Neural cell (in vitro differentiated cells): ENCODE measurements at regions not wholly inside any gene's neighbourhood (a gene's known extent, or its start where the extent isn't known, plus 50 kb on each side); places are given as distances from the start of the nearest gene placed in this dataset.

Source experiments
- H2AFZ ChIP-seq: fragments of 200-600, 300-800 bp; sonication (generic), shearing (Covaris generic); 2 replicates; pipeline ENCODE4 v1.6.0; 2014; ENCODE audit warnings: low read depth, mild to moderate bottlenecking, antibody characterized with exemption, low read length, moderate library complexity
- H3F3A ChIP-seq: fragments of 200-600 bp; shearing (Covaris generic); 2 replicates; pipeline ENCODE4 v1.6.1; 2016; ENCODE audit warnings: mild to moderate bottlenecking, moderate library complexity, mixed read lengths, antibody characterized with exemption, low read length; ENCODE audit not compliant: insufficient read depth, poor library complexity, severe bottlenecking
- H3K27ac ChIP-seq: fragments of 200-600, 300-800 bp; sonication (generic), shearing (Covaris generic); 2 replicates; pipeline ENCODE4 v1.5.1; 2014; ENCODE audit warnings: mild to moderate bottlenecking, low read length, moderate library complexity
- H3K27me3 ChIP-seq: fragments of 300-800, 200-600 bp; sonication (generic), shearing (Covaris generic); 2 replicates; pipeline ENCODE4 v1.6.0; 2014; ENCODE audit warnings: mild to moderate bottlenecking, low read depth, low read length, moderate library complexity; ENCODE audit not compliant: insufficient read depth
- H3K36me3 ChIP-seq: fragments of 300-800, 200-600 bp; sonication (generic), shearing (Covaris generic); 2 replicates; pipeline ENCODE4 v1.5.1; 2014; ENCODE audit warnings: mild to moderate bottlenecking, antibody characterized with exemption, low read length, moderate library complexity; ENCODE audit not compliant: insufficient read depth
- H3K4me2 ChIP-seq: fragments of 300-800, 200-600 bp; sonication (generic), shearing (Covaris generic); 2 replicates; pipeline ENCODE4 v1.6.0; 2014; ENCODE audit warnings: mild to moderate bottlenecking, low read length
- H3K4me3 ChIP-seq: fragments of 300-800, 200-600 bp; sonication (generic), shearing (Covaris generic); 2 replicates; pipeline ENCODE4 v1.5.1; 2014; ENCODE audit warnings: mild to moderate bottlenecking, low read length, moderate library complexity
- H3K79me2 ChIP-seq: fragments of 200-600 bp; shearing (Covaris generic); replicated peaks from 2 replicates; pipeline ENCODE4 v1.6.0; 2014; ENCODE audit warnings: mild to moderate bottlenecking, low read length, moderate library complexity; ENCODE audit not compliant: insufficient read depth
- H3K9ac ChIP-seq: fragments of 300-800, 200-600 bp; sonication (generic), shearing (Covaris generic); 2 replicates; pipeline ENCODE4 v1.6.1; 2016; ENCODE audit warnings: mild to moderate bottlenecking, low read length, mixed read lengths
- H3K9me2 ChIP-seq: fragments of 200-600 bp; shearing (Covaris generic); 2 replicates; pipeline ENCODE4 v1.6.1; 2016; ENCODE audit warnings: mild to moderate bottlenecking, low read length, mixed read lengths; ENCODE audit not compliant: insufficient read depth
- H3K9me3 ChIP-seq: fragments of 200-600, 300-800 bp; sonication (generic), shearing (Covaris generic); 2 replicates; pipeline ENCODE4 v1.6.1; 2016; ENCODE audit warnings: mild to moderate bottlenecking, mixed run types, low read length, moderate library complexity, mixed read lengths
- H4K20me1 ChIP-seq: fragments of 200-600 bp; shearing (Covaris generic); 2 replicates; pipeline ENCODE4 v1.6.1; 2016; ENCODE audit warnings: mild to moderate bottlenecking, mixed run types; ENCODE audit not compliant: insufficient read depth
- CTCF ChIP-seq: fragments of 450-650 bp; IDR thresholded peaks from 2 replicates; pipeline ENCODE4 v1.5.1; 2014; ENCODE audit warnings: antibody characterized with exemption, mild to moderate bottlenecking, moderate library complexity; ENCODE audit not compliant: poor library complexity, severe bottlenecking
- EP300 ChIP-seq: fragments of 450-650 bp; conservative IDR thresholded peaks from 2 replicates; pipeline ENCODE4 v1.6.1; 2014; ENCODE audit warnings: antibody characterized with exemption, mild to moderate bottlenecking, moderate library complexity; ENCODE audit not compliant: poor library complexity, severe bottlenecking
- EZH2 ChIP-seq: fragments of 200-600, 300-800 bp; shearing (Covaris generic), sonication (generic); IDR thresholded peaks from 2 replicates; pipeline ENCODE4 v1.6.1; 2014; ENCODE audit warnings: antibody characterized with exemption, low read length, borderline replicate concordance, mild to moderate bottlenecking; ENCODE audit not compliant: insufficient read depth, poor library complexity, severe bottlenecking
- MXI1 ChIP-seq: fragments of 450-650 bp; conservative IDR thresholded peaks from 2 replicates; pipeline ENCODE4 v1.6.1; 2014; ENCODE audit warnings: antibody characterized with exemption, mild to moderate bottlenecking; ENCODE audit not compliant: poor library complexity, severe bottlenecking
- POLR2AphosphoS5 ChIP-seq: IDR thresholded peaks from 2 replicates; pipeline ENCODE4 v1.6.1; 2012
- RAD21 ChIP-seq: fragments of 450-650 bp; conservative IDR thresholded peaks from 2 replicates; pipeline ENCODE4 v1.6.1; 2014; ENCODE audit warnings: antibody characterized with exemption, mild to moderate bottlenecking, moderate library complexity
- REST ChIP-seq: IDR thresholded peaks from 2 replicates; pipeline ENCODE4 v1.6.1; 2012; ENCODE audit warnings: borderline replicate concordance
- SMC3 ChIP-seq: fragments of 450-650 bp; conservative IDR thresholded peaks from 2 replicates; pipeline ENCODE4 v1.6.1; 2014; ENCODE audit warnings: antibody characterized with exemption, mild to moderate bottlenecking, moderate library complexity; ENCODE audit not compliant: poor library complexity
- TAF1 ChIP-seq: IDR thresholded peaks from 2 replicates; pipeline ENCODE4 v1.6.1; 2012; ENCODE audit warnings: low read depth

GRCh38 chr6:97663252-97663651 lies 380.2 kb upstream of the MMS22L start:
- H3K9me2 ChIP-seq, result no peaks in the 10 kb centered on the region
- no peak overlapping the region for H3K4me3 ChIP-seq
- no peaks in the 10 kb centered on the region for H3K36me3 ChIP-seq
- H3K4me2 ChIP-seq, result no peak overlapping the region
- no peaks in the 10 kb centered on the region for H3F3A ChIP-seq
- H3K27ac ChIP-seq, result no peak overlapping the region
- no peak overlapping the region for H2AFZ ChIP-seq
- no peaks in the 10 kb centered on the region for H3K9me3 ChIP-seq
- no peaks in the 10 kb centered on the region for H3K79me2 ChIP-seq
- H3K9ac ChIP-seq, result no peak overlapping the region
- no peaks in the 10 kb centered on the region for H4K20me1 ChIP-seq
- no peaks in the 10 kb centered on the region for H3K27me3 ChIP-seq
- TF ChIP-seq TAF1 (no peak), MXI1 (no peak), POLR2AphosphoS5 (no peak), CTCF (no peak), EP300 (no peak), SMC3 (no peak)

DNA sequence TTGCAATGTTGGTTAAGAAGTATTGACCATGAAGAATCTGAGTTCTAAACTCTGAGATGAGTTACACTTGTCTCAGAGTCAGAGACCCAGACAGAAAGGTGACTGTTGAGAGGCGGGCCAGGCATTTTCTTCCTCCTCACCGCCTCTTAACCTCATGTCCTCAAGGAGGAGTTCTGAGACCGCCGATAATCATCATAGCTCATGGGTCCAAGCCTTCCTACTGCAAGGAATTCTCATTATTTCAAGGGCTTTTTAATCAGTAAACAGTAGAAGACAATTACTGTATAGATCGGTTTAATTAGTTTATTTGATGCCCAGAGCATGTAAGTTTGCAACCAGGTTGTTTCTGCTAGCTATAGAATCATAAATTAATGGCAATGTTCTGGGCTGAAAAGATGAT lies 382.4 kb upstream of the MMS22L start:
- Histone ChIP-seq H2AFZ (no peak overlapping the region), H3K27ac (no peak overlapping the region), H3K9me2 (no peaks in the 10 kb centered on the region), H3K9ac (no peak overlapping the region), H3K79me2 (no peaks in the 10 kb centered on the region), H3F3A (no peaks in the 10 kb centered on the region), H3K4me2 (no peak overlapping the region), H3K27me3 (no peaks in the 10 kb centered on the region), H3K9me3 (no peaks in the 10 kb centered on the region), H3K4me3 (no peak overlapping the region), H4K20me1 (no peaks in the 10 kb centered on the region), H3K36me3 (no peaks in the 10 kb centered on the region)
- no peak for TF ChIP-seq SMC3
- TF ChIP-seq REST, result no peak
- TF ChIP-seq CTCF, result no peak
- TF ChIP-seq MXI1, result no peak
- no peak for TF ChIP-seq EZH2
- no peak for TF ChIP-seq POLR2AphosphoS5
- no peak for TF ChIP-seq RAD21
- no peak for TF ChIP-seq TAF1
- no peak for TF ChIP-seq EP300
